Astrocyte of the cerebellum (primary cell): ENCODE measurements at regions not wholly inside any gene's neighbourhood (a gene's known extent, or its start where the extent isn't known, plus 50 kb on each side); places are given as distances from the start of the nearest gene placed in this dataset.

Source experiments
- DNase-seq: peaks from one replicate; pipeline ENCODE4 v3.0.0-alpha.2; 2011; ENCODE audit warnings: low read depth
- H3K4me3 ChIP-seq: 2 replicates; pipeline ENCODE4 v1.5.1; 2011; ENCODE audit warnings: mild to moderate bottlenecking, low read depth, low read length, moderate library complexity
- CTCF ChIP-seq: IDR thresholded peaks from 2 replicates; pipeline ENCODE4 v1.5.1; 2012; ENCODE audit warnings: low read length, low read depth, moderate library complexity, mild to moderate bottlenecking; ENCODE audit errors: missing control alignments
- in situ Hi-C: cut with HindIII; loops from 2 replicates; pipeline ENCODE4 v1.10.0; 2017; ENCODE audit warnings: low sequenced_read_pairs

DNA sequence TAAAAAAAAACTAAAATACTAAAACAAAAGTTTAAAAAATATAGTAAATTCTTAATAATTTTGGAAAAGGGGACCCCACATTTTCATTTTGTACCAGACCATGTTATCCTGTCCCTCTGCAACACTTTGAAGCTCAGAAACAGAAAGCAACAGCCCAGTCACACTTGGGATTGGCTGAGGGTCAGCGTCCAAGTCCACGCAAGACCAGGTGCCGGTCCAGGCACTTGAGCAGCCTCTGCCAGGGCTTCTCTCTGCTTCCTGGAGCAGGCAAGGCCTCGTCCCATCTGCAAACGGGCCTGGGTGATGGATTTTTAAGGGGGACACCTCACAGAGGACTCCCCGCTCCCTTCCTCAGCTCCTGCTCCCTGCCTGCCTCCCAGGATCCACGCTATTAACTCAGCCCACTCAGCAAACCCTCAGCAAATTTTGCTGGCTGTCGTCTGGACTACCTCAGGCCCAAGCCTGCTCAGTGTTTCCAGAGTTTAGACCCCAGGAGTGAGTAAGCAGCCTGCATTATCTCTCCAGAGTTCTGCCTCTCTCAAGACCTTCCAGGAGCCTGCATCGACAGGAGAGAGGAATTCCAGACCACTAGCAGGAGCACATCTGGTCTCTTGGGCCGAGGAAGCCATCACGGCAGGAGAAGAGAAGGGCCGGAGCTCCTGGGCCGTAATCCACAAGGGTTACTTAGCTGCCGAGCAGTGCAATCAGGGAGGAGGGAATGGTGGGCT is 67.4 kb upstream of the CALM2 start:
- TF ChIP-seq CTCF, result no peak
- in situ Hi-C loops, result no loop called here
- no peak for DNase-seq
- H3K4me3 ChIP-seq, result no peak overlapping the region

- H3K4me3 ChIP-seq, result no peak overlapping the region
- no peak for DNase-seq
- no peak for TF ChIP-seq CTCF
- in situ Hi-C loops, result no loop called here
Observed at GRCh38 chr2:47241715-47242114, 65.4 kb upstream of the CALM2 start.

- TF ChIP-seq CTCF, result no peak
- in situ Hi-C loops, result no loop called here
- no peak for DNase-seq
- no peak overlapping the region for H3K4me3 ChIP-seq
Observed at GRCh38 chr2:47239119-47239969, 63.0 kb upstream of the CALM2 start.

DNA sequence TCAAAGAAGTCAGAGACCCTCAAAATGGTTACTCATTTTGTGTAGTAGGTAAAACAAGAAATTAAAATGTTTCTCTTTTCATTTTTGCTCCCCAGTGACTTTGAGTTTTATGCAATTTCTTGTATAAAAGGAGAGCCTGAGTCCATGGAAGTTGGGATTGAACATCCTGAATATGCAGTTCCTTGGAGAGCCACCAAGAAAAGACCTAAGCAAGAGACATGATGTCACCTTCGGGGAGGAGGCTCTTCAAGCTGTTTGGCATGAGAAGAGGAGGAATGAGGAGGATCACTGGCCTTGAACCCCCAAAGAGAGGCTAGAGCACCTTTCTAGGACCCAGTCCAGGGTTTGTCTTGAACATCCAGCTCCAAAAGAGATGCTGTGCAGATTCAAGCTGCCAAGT is 62.3 kb upstream of the CALM2 start:
- H3K4me3 ChIP-seq, result no peak overlapping the region
- in situ Hi-C loops, result no loop called here
- no peak for TF ChIP-seq CTCF
- no peak for DNase-seq

DNA sequence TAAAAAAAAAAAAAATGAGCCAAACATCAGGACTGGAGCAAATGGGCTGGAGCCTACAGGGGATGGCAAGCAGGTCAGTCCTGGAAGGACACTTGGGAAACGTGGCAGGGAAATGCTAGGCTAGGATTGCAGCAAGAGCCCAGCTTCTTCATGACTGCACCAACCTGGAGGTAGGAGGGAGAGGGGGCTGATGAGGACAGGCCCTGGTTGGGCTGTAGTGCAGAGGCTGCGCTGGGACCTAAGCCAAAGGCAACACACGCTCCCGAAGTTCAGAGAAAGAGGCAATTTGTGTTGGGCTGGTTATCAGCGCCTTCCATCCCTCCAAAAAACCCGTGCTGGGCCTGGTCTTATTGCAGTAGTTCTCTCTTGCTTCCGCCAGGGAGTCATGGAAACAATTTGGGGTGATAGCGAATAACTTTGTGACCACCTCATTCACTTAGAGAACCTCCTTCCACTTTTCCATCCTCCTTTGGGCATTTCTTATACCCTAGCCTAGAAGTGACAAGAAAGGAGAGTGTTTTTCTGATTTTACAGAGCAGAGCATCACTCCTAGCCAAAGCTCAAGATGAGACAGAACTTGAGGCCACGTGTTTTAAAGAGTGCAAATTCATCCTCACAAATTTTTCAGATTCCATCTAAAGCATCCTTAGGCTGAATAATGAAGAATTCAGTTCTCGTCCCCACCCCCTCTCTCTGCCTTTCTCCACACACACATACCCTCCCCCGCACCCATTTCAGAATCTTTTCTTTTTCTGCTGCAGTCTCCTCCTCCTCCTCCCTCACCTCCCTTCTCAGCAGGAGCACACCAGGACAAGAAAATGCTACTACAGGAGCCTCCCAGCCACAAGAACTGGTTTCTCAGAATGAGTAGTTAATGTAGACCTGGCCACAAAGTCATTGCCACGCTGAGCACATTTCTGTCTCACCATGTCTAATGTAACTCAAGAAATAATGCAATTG is 61.3 kb upstream of the CALM2 start:
- no peak overlapping the region for H3K4me3 ChIP-seq
- no peak for TF ChIP-seq CTCF
- in situ Hi-C loops, result no loop called here
- DNase-seq, result peak; percentile 43

DNA sequence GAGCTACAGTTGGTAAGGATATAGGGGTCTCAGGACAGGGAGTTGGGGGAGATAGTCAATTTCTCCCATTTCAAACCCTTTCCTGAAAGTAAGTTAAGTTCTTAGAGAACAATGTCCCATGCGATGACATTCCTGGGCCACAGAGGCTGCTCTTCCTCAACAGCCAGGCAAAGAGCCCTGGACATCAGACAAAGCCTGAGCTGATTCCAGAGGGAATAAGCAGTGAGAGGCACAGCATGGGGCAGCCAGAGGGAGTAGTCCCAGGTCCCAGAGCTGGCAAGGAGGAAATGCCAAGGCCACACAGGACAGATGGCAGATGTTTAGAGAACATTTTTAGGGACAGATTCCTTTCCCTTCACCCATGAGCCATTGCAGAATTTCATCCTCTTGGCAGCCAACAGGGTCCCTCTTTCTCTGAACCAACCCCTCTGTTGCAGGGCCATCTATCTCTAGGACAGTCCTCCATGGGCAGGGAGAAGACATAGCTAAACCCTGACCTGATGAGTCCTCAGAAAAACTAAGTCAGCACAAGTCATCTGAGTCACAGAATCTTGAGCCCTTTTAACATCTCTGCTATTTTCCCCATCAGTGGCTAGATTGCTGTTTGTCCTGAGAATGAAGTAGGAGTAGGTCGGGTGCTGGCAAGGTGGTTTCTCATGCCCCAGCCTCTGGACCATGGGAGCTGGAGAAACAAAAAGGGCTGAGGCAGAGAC is 60.3 kb upstream of the CALM2 start:
- in situ Hi-C loops, result no loop called here
- no peak for TF ChIP-seq CTCF
- no peak for DNase-seq
- H3K4me3 ChIP-seq, result no peak overlapping the region
